ENCODE measurements at regions not wholly inside any gene's neighbourhood (a gene's known extent, or its start where the extent isn't known, plus 50 kb on each side); places are given as distances from the start of the nearest gene placed in this dataset.

DNA sequence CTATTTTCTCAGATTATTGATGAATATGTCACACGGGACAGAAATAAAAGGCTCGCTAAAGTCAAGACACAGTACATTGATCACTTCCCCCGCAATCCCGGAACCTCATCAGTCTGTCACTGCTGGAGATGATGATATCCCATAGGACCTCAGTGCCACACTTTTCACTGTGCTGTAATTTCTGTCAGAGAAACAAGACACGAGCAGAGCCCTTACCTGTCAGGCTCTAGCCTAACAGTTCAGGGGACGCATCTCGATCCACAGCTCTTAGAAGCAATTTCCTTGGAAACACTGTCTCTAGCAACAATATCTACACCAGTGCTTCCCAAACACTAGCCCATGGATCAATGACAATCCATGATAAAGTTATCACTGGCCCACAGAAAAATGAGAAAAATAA is 140.0 kb downstream of the GRIN2B start:
- no peak for DNase-seq (ENCODE audit: low spot score)

DNA sequence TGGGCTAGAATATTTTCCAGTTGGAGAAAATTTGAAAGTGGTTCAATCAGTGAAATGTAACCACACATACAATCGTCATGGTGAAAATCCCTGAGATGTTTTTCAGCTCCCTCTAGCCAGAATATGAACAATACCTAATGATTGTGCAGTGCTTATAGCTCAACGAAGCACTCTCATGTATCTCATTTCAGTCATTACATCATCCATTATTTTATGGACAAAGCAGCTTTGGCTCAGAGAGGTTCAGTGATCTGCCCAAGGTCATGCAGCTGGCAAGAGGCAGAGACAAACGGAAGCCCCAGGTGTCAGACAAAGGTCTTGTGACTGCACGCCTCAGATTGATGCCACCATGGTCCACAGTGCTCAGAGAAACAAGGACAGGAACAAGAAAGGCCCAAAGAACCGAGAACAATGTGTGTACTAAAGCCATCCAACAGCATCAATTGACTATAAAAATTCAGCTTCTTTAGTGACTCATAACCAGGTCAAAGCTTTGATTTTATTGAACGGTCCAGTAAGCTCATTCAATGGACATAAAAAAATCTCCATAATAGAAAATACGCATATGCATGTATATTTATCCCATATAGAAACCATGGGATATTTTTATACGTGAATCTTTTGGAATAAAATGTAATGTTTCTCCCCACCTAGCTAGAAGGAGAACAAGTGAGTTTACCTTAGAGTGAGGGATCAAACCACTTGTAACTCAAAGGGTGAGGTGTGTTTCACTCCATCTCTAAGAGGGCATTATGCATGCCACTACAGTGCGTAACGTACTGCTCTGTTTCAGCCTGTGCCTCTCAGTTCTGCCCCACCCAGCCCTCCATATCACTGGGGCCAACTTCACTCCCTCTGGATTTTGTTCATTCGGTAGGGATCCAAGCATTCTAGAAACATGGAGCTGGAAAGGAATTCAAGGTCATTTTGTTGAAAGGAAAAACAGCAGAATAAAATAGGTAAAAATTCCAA is 141.8 kb downstream of the GRIN2B start:
- no peak for DNase-seq (ENCODE audit: low spot score)

DNA sequence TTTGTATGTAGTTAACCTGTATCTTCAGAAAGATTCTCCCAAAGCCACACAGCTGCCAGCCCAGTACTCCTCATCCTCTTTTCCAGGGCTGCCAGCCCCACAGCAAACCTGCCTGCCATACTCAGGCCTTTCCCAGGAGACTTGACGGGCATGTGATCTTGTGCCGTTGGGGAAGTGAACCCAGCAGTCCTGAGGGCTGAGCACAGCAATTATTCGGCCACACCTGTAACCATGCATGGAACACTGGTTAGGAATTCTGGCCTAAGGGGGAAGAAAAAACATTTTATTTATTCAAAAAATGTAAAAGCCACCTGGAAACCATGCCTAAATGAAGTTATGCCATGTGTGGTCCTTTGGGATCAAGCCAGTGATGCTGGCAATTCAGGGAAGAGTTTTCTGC is 145.3 kb downstream of the GRIN2B start:
- no peak for DNase-seq (ENCODE audit: low spot score)

DNA sequence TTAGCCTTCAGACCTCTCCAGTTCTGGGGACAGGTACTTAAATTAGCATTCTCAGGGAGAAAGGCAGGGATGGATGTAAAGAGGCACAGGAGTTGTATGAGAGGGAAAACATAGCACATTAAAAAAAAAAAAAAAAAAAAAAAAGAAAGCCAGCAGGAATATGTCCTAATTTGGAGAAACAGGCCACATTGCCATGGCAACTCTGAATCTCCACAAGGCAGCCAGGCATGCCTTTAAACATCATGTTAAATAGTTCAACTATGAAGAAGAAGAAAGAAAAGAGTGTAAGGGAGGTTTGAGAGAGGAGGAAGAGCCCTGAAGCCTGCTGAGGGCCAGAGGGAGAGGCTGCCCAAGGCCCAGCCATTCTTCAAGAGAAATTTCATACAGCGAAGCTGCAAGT is 145.8 kb downstream of the GRIN2B start:
- no peak for DNase-seq (ENCODE audit: low spot score)

DNA sequence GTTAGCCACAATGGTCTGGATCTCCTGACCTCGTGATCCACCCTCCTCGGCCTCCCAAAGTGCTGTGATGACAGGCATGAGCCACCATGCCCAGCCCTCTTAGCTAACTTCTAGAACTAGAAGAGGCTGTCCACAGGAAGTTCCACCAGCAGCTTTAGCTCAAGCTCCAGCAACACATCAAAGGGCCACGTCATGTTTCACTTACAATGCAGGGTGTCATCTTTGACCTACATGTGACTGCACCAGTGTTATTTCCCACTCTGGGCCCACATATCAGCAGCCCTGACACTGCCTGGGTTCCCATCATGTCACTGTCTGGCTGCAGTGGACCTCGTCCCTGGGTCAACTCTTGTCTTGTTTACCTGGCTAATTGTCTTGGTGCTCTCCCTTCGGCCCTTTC is 147.2 kb downstream of the GRIN2B start:
- no peak for DNase-seq (ENCODE audit: low spot score)

DNA sequence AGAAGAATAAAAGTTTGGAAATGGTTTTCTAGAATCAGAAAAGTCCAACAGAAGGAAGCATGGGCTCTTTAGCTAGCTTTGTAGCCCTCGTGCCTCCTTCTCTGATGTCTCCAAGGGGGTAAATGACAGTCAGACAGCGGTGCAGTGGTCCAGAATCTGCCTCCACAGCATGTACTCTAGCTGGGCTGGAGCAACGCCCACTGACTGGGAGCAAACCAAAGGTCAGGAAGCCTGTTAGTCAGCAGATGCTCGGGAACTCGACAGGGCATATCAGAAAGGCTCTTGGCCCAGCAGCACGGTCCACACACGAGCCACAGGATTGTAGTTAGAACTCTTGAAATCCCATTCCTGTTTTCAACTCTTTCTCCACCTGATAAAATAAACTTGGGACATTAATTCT is 164.3 kb downstream of the GRIN2B start:
- DNase-seq (ENCODE audit: low spot score): no peak

DNA sequence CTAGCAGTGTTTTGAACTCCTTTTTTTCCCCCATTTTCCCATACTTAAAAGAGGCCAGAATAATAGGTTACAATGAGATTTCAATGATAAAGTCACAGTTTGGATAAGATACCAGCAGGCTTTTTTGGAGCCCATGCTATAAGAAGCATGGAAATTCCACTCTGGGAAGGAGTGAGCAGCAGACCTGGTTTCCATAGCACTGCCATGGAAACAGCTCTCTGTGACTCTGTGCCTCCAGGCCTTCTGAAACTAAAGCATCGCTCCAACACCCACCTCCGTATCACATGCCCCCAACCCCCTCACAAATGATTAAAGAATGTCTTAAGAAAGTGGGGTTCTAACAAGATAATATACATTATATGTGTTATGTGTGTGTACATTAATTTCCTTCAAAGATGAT is 165.0 kb downstream of the GRIN2B start:
- DNase-seq (ENCODE audit: low spot score): no peak

DNA sequence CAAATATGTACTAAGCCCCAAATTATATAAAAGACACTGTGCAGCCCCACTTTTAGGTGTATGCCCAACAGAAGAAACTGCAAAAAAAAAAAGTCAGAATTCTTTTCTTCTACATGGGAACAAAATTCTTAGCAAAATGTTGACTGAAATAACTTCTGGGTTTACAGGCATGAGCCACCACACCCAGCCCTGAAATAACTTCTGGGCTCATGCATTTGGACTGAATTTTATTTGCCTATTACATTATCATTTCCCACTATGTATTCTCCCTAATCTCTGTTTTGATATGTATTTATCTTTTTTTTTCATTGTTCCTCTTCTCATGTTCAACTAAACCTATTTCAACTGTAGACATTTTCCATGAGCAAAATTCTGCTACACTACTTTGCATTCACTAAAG is 169.2 kb downstream of the GRIN2B start:
- DNase-seq (ENCODE audit: low spot score): no peak

DNA sequence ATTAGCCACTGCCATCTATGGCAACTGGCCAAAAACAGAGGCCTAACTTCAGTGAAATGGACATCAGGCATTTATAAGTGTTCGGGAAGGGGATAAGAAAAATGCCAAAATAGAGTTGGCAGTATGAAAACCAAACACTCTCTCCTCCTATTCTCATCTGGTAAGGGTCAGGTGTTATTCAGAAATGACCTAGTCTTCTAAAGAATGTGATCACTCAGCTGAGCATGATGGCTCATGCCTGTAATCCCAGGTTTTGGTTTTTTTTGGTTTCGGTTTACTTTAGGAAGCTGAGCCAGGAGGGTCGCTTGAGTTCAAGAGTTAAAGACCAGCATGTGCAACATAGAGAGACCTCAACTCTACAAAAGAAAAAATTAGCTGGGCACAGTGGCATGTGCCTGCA is 170.3 kb downstream of the GRIN2B start:
- no peak for DNase-seq (ENCODE audit: low spot score)

DNA sequence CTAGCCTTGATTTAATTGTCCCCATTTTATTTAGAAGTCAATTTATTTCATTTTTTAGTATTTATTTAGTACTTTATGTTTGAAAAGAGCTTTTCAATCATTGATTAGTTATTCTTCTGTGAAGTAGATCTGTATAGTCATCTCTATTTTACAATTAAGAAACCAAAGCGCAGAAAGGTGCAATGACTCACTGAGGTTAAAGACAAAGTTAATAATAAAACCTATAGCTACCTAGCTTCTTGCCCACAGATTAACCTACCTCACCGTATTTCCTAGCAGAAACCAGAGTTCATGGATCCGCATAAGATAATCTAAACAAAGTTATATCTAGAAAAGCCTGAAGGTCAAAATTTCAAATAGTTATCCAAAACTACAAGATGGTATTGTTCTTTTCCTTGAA is 176.4 kb downstream of the GRIN2B start:
- DNase-seq (ENCODE audit: low spot score): no peak

DNA sequence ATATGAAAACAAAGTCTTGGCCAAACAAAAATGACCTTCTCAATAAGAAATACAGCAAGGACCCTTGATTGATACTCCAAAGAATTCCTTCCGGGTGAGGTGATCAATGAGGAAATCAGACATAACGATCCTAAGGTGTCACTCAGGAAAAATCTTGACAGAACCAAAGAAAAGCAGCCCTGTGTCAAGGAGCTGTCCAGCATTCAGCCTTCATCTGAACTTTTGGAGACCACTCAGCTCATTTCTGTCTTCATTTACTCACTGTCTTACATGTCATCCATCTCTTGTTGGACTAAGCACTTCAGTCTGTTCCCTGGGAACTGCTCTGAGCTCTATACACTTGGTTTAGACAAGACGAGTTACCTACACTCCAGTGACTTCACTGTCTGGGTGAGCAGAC is 179.9 kb downstream of the GRIN2B start:
- DNase-seq (ENCODE audit: low spot score): no peak

DNA sequence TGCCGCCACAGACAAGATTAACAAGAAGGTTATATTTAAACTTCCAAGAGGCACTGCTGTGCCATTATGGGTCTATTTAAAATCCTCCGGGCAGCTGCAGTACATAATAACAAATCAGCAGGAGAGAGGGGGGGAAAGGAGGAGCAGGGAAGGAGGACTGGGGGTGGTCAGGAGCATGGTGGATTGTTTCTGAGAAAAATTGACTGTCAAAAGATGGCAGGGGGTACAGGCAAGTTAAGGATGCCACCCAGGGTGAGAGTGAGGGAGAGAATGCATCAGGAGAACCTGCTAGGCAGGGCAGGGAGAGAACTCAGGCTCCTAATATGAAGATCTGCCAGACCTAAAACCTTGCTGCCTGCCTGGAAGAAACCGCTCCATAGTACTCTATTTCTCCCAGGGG is 181.8 kb downstream of the GRIN2B start:
- DNase-seq (ENCODE audit: low spot score): no peak

DNA sequence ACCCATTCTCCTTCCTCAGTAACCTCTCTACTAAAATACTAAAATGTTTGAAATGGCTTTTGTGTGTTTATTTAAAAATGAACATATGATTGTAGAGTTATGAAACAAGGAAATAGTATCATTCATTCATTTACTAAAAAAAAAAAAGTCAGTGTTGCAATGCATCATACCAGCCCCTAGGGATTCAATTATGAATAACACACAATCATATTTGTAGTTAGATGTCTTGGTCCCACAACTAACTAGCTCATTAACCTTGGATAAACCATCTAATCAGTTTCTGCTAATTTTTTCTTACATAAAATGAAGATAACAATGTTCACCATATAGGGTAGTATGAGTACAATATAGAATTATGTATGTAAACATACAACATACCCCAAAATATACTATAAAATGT is 183.2 kb downstream of the GRIN2B start:
- no peak for DNase-seq (ENCODE audit: low spot score)

DNA sequence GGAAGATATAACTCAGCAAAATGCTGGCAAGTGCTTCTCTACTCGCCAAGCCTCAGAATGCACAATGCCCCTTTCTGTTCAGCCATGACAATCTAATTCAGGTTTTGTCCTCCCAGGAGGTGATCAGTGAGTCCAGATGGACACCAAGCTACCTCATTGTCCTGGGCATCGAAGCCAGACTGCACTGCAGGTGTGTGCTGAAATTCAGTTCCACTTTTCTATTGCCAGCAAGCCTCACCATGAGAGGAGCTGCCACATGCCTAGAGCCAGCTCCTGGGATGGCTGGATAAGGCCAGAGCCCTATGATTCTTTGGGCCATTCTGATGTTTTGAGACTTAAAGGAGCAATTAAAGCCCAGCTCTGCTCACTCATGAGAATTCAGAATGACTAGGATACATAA is 186.7 kb downstream of the GRIN2B start:
- DNase-seq (ENCODE audit: low spot score): no peak

DNA sequence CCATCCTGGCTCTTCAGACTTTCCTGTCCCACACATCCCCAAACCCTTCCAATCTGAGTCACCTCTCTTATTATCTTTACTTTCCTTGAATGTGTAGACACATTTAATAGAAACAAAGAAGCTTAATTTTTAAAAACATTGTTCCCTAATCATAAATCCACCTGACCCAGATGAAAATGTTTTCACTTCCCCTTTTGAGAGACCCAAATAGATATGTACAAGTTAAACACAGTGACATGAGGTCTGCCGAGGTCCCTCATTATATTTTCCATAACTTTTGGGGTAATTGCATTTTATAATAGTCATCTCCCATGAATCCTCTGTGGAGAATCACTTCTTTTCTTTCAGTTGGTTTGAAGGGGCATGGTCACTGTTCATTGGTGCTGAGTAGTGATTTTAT is 191.1 kb downstream of the GRIN2B start:
- DNase-seq (ENCODE audit: low spot score): no peak

DNA sequence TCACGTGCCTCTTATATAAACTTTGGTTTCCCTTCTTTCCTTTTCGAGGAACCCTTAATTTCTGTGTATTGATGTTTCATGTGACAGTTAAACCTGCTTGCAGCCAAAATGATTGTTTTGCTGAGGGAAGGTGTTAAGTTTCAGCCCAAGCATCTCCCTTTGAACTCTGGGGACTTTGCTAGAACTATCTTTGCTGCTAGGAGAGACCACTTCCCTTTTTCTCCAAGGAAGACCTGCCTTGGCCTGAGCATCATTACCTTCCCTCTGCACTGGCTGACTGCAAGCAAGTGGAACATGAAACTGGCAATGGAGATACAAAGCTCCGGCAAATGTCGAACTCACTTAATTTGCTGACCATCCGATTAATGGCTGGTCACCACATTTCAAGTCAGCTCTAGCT is 192.8 kb downstream of the GRIN2B start:
- DNase-seq (ENCODE audit: low spot score): no peak

DNA sequence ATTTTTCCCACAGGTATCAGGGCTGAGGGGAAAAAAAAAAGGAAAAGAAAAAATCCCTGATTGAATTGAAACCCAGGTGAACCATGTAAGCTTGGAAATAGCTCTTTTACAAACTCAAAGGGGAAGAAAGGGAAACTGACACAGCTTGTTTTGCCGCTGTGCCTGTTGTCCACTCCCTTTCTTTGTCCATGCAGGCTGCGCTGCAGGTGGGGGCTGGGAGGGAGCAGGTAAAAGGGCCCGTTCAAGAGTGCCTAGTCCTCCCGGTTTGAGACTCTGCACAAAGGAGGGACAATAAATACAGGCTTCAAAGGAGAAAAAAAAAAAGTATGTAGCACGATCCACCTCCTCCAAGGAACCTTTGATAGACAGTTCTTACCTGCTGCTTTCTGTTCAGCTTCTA is 194.8 kb downstream of the GRIN2B start:
- no peak for DNase-seq (ENCODE audit: low spot score)

DNA sequence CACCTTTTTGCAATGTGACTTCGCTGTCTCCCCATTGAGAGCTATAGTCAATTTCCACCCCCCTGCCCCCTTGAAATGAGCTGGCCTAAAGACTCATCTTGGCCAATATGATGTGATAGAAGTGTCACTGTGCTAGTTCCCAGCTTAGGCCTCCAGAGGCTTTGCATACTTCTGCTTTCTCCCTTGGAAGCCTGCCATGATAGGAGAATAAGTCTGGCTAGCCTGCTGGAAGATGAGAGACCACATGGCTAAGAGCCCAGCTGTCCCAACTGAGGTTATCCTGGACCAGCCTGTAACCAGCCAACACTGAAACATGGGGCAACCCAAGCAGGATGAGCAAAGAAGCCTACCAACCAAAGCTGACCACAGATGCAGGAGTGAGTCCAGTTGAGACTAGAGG is 196.9 kb downstream of the GRIN2B start:
- DNase-seq (ENCODE audit: low spot score): no peak

DNA sequence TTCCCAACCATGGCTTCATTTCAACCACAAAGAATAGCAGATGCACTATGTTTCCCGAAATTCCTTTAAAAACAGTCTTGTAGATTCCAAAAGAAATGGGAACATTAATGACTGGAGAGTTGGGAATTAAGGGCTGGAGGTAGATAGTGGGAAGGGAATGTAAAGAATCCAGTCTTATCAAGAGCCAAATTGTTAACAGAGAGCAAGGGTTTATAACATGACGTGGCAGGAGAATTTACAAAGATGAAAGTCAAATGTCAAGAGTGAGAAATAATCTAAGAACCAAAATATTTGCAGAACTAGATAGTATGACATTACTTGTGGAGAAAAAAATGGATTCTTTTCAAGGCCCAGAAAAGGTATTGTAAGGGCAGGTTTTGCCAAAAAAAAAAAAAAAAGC is 200.9 kb downstream of the GRIN2B start:
- DNase-seq (ENCODE audit: low spot score): no peak

DNA sequence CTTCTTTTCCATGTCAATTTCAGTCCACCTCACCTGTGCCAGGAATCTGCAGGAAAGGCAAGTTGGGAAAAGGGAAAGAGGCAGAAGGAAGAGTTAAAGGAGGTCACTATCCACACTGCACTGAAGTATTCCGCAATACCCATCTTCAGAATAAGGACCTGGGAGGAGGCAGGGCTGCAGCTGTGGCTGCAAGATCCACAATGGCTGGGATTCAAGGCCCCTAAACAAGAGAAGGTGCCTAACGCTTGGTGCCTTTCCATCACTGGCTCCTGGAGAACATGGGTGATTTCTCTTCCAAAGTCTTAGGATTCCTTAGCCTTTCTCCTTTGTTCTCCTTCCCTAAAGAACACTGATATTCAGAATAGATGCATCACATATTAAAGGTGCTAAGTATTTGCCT is 204.0 kb downstream of the GRIN2B start:
- DNase-seq (ENCODE audit: low spot score): no peak

DNA sequence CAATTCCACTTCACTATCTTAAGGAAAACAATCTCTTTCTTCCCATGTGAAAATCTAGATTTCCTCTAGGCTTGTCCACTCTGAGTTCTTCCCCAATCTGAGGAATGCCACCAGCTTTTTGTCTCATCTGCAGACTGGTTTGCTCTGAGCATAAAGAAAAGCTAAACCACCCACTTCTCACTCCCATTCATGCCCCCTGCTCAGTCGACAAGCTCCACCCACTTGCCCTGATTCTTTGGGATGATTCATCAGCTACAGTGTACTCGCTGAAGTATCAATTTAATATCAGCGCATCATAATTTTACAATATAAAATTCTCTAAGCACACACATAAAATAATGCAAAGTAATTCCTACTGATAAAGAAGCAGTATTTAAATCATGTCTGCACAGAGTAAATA is 209.1 kb downstream of the GRIN2B start:
- no peak for DNase-seq (ENCODE audit: low spot score)

DNA sequence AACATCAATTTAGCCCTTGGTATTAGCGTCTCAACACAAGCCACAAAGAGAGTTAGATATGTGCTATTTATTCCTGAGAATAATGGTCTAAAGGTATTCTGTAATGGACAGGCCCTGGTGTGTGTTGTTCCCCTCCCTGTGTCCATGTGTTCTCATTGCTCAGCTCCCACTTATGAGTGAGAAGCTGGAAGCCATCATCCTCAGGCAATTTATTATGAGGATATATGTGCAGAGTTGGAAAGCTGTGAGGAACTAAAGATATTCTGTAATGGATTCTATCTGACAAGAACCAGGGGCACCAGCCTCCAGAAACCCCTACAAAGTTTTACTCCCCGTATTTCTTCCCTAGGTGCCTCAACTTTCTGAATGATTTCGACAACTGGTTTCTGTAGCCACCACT is 210.8 kb downstream of the GRIN2B start:
- DNase-seq (ENCODE audit: low spot score): no peak

DNA sequence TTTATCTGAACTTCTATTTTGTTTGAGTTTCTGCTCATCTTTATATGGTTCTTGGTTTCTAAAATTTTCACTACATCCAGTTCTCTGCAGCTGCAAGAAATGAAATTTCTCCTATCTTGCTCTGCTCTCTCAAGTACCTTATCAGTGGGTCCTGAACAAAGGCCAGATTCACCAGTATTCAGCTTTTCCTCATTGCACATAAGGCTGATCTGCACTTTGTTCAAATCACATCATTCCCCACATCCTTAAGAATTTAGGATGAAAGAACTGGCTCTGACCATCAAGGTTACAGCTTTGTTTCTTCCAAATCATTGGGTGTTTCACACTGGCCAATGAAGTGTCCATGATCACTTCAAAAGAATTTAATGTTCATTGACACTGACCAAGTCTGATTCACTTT is 211.4 kb downstream of the GRIN2B start:
- no peak for DNase-seq (ENCODE audit: low spot score)

DNA sequence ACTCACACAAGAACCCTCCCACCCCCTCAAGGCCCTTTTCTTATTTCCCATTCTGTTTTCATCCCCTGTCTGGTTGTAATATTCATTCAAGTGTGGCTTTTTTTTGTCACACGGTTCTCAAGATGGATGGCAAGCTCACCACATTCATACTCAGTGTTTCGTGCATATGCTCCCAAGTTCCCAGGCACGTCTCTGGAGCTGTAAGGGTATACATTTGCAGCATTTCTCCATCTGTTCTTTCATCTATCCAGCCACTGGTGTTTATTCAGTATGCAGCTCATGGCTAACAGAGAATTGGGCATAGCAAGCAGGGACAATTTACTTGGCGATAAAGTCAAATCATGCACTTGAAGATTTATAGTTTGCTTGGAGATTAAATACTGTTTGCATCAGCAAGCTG is 212.1 kb downstream of the GRIN2B start:
- DNase-seq (ENCODE audit: low spot score): no peak
